GM19463 (cell line): ENCODE measurements at regions not wholly inside any gene's neighbourhood (a gene's known extent, or its start where the extent isn't known, plus 50 kb on each side); places are given as distances from the start of the nearest gene placed in this dataset.

ENCODE experiments used
- ATAC-seq: cut with Tn5 transposase; IDR thresholded peaks from one replicate; pipeline ENCODE4 v1.9.1; 2021; ENCODE audit warnings: mild to moderate bottlenecking, moderate library complexity; ENCODE audit not compliant: unreplicated experiment

DNA sequence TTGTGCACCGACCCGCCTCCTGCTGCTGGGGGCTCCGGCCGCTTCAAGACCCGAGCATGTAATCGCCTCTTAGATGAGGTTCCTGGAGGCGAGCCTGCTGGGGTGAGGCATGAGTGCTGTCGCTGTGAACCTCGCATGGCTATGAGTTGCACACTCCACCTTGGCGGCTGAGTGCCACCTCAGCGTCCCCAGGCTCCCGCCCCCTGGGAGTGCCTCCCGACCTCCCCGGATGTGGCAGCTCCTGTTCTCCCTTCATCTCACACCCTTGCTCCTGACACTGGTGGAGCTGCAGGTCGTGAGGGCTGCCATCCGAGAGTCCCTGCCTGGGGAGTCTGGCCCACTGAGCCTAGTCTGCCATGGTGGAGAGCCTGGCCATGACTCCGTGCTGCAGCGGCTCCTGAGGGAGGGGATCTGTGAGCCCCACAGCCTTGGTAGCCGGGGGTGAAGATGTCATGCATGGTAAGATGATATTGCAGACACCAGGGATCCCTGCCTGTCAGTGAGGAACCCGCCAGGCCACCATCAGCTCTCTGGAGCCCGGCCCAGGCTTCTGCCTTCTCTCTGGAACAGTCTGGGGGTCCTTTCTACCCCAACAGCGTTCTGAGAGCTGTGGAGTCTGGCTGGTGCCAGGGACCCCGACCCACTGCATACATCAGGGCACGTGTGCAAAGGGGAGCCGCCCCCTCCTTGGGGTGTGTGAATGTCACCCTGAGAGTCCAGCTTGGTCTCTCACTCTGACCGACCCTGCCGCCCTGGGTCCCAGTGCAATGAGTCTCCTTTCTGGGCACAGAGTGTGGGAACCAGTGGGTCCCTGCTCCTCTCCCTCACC, 61.6 kb upstream of the HS6ST1 start:
- ATAC-seq = no peak

DNA sequence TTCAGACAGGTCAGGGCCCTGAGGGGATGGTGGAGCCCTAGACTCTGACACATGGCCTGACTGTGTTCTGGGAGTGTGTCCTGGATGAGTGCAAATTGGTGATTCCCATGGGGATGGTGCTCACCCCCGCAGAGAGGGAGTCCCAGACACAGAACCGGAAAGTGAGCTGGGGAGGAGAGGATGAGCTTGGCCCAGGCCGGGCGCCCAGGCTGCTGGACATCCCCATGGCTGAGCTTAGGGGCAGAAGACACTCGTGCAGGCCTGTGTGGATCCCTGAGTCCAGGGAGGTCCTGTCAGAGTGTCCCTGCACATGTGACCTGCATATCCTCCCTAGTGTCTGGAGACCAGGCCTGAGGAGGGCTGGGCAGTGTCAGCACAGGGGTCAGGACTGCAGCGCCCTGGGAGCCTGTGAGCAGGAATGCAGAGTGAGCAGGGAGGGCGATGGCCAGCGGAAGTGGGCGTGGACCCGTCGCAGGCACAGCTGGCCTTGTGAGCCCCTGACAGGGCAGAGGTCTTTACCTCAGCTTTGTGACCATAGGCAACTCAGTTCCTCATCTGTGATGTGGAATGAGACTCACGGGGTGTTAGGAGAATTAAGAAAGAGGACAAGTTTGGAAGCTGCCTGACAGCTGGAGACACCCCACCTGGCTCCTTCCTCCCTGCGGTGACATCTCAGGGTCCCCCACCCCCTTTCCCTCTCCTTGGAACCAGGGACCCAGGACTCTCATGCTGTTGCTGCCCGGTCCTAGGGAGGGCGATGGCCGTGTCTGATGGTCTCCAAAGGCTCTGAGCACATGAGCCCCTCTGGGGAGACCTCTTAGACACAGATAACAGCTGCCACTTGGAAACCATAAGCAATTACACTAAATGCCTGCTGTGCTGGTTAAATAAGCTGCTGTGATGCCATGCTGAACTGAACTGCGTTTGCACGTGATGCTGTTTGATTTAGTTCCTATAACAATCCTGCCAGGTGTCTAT, 62.6 kb upstream of the HS6ST1 start:
- ATAC-seq = no peak

- ATAC-seq = no peak
Measured at GRCh38 chr2:128384446-128384845, 65.8 kb upstream of the HS6ST1 start.

DNA sequence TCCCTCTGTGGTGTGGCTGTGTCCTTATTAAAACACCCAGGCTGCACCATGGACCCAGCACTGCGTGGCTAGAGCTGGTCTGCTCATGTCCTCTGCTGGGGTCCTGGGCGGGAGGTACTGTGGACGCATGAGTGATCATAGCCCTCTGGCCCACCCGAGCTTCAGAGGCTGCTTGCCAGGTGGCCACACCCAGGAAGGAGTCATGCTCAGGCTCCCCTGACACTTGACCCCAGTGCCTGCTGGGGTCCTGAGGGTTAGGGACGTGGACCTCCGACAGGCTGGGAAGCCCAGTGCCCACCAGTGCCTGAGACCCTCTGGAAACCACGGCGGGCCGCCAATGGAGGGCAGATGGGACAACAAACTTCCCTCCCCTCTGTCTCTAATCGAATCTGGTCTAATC, 66.3 kb upstream of the HS6ST1 start:
- ATAC-seq = no peak

DNA sequence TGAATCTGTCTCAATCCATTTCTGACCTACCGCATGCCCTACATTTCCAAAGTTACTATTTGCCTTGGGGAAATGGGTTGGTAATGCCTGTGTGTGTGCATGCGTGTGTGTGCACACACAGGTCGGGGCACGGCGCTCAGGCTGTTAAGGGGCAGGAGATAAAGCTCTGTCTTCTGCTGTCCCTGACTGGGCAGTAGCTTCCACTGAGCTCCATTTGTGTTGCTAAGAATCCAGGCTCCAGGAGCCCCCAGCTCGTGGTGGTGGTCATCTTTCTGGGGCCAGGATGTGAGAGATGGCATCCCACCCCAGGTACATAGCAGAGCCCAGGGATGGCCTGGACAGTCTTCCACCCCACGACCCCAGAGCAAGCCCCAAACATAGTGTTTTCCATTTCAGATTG, 66.7 kb upstream of the HS6ST1 start:
- no peak for ATAC-seq

DNA sequence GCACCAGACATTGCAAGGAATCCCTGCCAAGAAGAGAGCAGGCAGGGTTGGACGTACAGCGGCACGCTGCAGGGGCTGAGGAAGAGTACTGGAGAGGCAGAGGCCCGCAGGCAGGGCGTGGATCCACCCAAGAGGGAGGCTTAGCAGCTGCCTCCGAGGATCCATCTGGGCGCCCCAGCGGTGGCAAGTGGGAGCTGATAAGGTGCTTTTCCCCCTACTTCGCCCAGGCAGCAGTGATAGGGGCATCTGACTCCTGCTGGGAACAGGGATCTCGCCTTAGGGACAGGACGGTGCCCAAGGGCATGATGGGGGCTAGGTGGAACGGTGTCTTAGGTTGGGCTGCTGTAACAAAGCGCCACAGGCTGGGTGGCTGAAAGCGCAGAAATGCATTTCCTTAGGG, 67.4 kb upstream of the HS6ST1 start:
- no peak for ATAC-seq

DNA sequence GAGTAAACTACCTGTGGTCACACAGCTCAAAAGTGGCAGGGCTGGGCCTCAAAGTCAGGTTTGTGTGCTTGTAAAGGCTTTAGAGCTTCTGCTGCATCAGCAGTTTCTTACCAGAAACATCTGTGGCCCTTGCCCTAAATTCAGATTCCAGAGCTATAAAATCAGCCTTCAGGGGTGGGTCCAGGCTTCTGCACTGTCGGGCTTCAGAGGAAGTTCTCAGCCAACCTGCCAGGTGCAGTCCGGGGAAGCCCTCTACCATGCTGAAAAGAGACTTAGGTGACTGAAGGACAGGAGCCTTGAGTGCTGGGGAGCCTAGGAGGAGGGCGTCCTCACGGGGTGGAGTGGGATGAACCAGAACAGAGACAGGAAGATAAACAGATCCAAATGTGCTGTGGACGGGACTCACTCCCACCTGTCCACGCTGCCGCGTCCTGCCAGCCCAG, 69.9 kb upstream of the HS6ST1 start:
- no peak for ATAC-seq

- no peak for ATAC-seq
Measured at GRCh38 chr2:128389388-128390086, 70.9 kb upstream of the HS6ST1 start.

DNA sequence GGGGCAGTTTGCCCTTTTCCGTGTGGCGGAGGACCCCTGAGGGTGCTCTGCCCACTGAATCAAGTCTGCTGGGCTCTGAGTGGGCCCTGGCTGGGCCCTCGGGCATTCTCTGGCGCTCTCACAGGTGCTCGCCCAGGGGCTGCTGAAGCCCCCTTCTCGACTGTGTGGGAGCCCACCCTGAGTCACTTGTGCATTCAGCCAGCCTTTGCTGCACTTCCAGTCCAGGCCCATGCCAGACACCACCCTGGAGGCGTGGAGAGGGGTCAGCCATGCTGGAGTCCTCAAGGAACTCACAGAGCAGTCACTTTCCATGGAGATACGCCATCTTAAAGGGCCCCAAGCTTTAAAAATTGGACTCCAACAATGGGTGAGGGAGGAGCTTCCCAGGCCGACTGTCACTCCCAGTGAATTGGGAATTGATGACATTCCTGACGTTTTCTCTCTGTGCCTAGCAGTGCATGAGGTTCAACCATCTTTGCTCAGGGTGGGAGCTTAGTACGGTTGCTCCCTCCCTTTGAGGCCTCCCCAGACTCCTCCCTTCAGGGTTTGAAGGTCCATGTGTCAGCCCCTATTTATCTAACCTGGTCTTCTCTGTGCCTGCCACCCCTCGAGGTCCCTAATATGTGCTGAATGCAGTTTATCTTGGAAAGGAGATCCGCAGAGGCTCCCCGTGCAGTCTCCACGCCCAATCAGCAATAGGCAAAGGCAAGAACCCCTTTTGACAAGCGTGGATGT, 71.8 kb upstream of the HS6ST1 start:
- no peak for ATAC-seq

GRCh38 chr2:128390991-128391630, 72.4 kb upstream of the HS6ST1 start:
- ATAC-seq = no peak

GRCh38 chr2:128391679-128392078, 73.0 kb upstream of the HS6ST1 start:
- ATAC-seq = no peak

DNA sequence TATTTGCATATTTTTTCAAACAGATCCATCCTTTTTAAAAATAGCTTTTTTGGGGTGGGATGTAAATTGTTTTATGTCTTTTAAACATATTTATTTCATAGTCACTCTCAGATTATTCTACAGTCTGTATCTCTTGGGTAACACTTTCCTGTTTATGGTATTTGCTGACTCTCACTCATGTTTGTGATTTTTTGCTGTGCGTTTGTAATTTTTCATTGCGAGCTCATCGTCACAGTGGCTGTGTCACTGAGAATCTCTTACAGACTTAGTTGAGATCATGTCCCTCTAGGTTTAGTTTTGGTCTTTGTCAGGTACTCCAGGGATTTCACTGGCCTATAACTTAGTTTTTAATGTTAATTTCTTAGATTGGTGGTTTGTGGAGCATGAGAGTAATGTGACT, 73.5 kb upstream of the HS6ST1 start:
- ATAC-seq = no peak

- no peak for ATAC-seq
Measured at GRCh38 chr2:128394007-128394730, 75.5 kb upstream of the HS6ST1 start.

- no peak for ATAC-seq
Measured at GRCh38 chr2:128395196-128395595, 76.5 kb upstream of the HS6ST1 start.

GRCh38 chr2:128395640-128396499, 77.2 kb upstream of the HS6ST1 start:
- no peak for ATAC-seq

- no peak for ATAC-seq
Measured at GRCh38 chr2:128396500-128396891, 77.8 kb upstream of the HS6ST1 start.

DNA sequence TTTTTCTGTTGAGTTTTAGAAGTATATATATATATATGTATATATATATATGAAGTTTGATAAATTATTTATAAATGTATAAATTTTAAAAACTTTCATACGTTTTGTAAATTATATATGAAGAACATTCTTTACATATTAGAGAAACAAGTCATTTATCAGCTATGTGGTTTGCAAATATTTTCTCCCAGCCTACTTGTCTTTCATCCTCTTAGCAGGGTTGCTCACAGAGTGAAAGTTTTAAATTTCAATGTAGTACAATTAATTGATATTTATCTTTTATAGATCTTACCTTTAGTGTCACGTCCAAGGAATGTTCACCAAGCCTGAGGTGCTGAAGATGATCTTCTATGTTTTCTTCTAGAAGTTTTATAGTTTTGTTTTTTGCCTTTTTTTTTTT, 78.3 kb upstream of the HS6ST1 start:
- no peak for ATAC-seq

GRCh38 chr2:128399256-128399655, 80.6 kb upstream of the HS6ST1 start:
- no peak for ATAC-seq
